Right lobe of liver (tissue), 6 donors: ENCODE measurements at regions not wholly inside any gene's neighbourhood (a gene's known extent, or its start where the extent isn't known, plus 50 kb on each side); places are given as distances from the start of the nearest gene placed in this dataset.

Experiments used
- ATAC-seq, 4 donors: fragments of 200-7000 bp; cut with Tn5 transposase; one replicate each; pipeline ENCODE4 v1.9.1; 2020; ENCODE audit warnings: mild to moderate bottlenecking in 4 of 4, moderate library complexity in 4 of 4
- DNase-seq, 3 donors: peaks; one replicate each; pipeline ENCODE4 v3.0.0-alpha.2; 2020
- H3K27ac ChIP-seq, 3 donors: fragments of 200-600 bp; one replicate each; pipeline ENCODE4 v1.8.0; 2022
- H3K27me3 ChIP-seq, 2 donors: fragments of 200-600 bp; one replicate each; pipeline ENCODE4 v1.8.0; 2022
- H3K36me3 ChIP-seq, 4 donors: fragments of 200-600 bp; sonication (generic) in 1 of 4; one replicate each; pipeline versions ENCODE4 v1.5.1 to v1.8.0; 2017 to 2022; ENCODE audit warnings: control low read depth in 1 of 4
- H3K4me1 ChIP-seq, 4 donors: fragments of 200-600 bp; sonication (generic) in 1 of 4; one replicate each; pipeline versions ENCODE4 v1.5.1 to v1.8.0; 2017 to 2022; ENCODE audit warnings: control low read depth in 1 of 4
- H3K4me3 ChIP-seq, 3 donors: fragments of 200-600 bp; one replicate each; pipeline ENCODE4 v1.8.0; 2022
- H3K9me3 ChIP-seq, 4 donors: fragments of 200-600 bp; sonication (generic) in 1 of 4; one replicate each; pipeline versions ENCODE4 v1.5.1 to v1.8.0; 2017 to 2022; ENCODE audit warnings: control low read depth in 1 of 4
- CTCF ChIP-seq, 4 donors: fragments of 200-600 bp in 3 of 4; fragments of 450-650 bp in 1 of 4; IDR thresholded peaks; one replicate each; pipeline versions ENCODE4 v1.5.1 to v1.8.0; 2016 to 2022; ENCODE audit warnings: antibody characterized with exemption in 4 of 4, mild to moderate bottlenecking in 2 of 4
- POLR2A ChIP-seq: fragments of 450-650 bp; IDR thresholded peaks from one replicate; pipeline ENCODE4 v1.6.1; 2017; ENCODE audit warnings: antibody characterized with exemption, mild to moderate bottlenecking
- WGBS: methylation state at CpG from one replicate; pipeline ENCODE4 v1.1.6; 2018; ENCODE audit warnings: low coverage, low lambda C conversion rate; ENCODE audit not compliant: insufficient coverage; ENCODE audit errors: missing lambda C conversion rate; 5-methylcytosine and 5-hydroxymethylcytosine counted together
- intact Hi-C, 2 donors: fragments of 100-400 bp; cut with DNase I; formaldehyde crosslinking; loops; one replicate each; pipeline versions ENCODE4 v1.11.2 to v1.14.1; 2022
- donor health status: DM: no; HTN: yes; CAD: no.
- donor health status: DM: no; HTN: no; CAD: no.
- donor health status: DM: no; HTN: no; CAD: no.
- donor health status: DM: no; HTN: yes; CAD: no.
- donor health status: DM: no; HTN: yes; CAD: no.

DNA sequence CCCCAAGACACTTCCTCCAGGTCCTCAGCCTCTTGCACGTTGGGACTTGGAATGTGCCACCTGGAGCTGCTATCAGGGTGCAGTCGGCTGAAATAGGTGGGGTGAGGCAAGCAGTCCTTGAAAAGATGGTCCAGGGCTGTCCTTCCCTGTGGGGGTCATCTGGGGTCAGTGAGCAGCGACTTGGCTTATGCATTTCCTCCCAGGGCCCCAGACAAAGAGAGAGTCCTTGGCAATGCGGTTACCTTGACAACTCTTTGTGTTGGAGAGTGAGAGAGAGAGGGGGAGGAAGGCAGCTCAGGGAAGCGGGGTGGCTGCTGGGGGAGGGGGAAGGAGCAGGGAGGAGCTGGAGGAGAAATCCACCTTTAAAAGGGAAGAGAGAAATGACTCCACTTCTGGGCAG lies 93.8 kb downstream of the MIAT start:
- WGBS: 40% methylated on average over 4 of the region's 5 CpGs
- no peak overlapping the region for H3K27ac ChIP-seq
- intact Hi-C loops: no loop called here
- H3K4me1 ChIP-seq: no peaks in the 10 kb centered on the region
- ATAC-seq (peak in 3 of 4 donors; percentile 30 to 54 (median 33)), DNase-seq (no peak)
- no peaks in the 10 kb centered on the region for H3K9me3 ChIP-seq
- H3K27me3 ChIP-seq: no peaks in the 10 kb centered on the region
- no peak overlapping the region for H3K4me3 ChIP-seq
- H3K36me3 ChIP-seq: no peaks in the 10 kb centered on the region
- TF ChIP-seq POLR2A (no peak), CTCF (IDR thresholded peaks at IDR 0.05) (no peak)

DNA sequence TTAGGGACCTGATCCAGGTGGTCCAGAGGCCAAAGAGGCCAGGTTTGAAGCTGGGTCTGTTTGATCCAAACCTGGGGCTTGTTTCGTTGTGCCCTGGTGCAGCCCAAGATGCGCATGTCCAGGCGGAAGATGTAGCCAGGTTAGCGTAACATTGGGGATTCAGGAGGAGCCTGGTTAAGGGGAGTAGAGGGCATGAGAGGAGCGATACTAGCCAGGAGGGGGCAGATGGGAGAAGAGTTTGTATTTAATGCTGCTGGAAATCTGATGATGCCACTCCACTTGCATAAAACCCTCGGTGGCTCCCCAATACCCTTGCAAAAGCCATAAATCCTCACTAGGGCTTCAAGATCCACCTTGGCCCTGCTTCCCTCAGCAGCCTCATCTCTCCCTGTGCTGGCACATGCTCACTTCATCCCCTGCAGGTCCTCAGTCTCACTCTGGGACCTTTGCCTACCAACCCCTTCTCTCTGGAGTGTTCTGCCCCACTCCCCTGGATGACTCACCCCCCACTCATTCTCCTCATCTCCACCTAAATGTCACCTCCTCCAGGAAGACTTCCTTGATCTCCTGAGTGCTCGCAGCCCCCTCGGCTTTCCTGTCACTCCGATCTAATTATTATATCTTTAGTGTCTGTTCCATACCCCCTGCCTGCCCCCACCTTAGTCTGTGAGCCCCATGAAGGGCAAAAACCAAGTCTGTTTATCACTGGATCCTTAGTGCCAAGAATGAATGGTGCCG lies 95.9 kb downstream of the MIAT start:
- Histone ChIP-seq H3K4me3 (no peak overlapping the region), H3K27me3 (no peaks in the 10 kb centered on the region), H3K27ac (no peak overlapping the region), H3K36me3 (no peaks in the 10 kb centered on the region), H3K9me3 (no peaks in the 10 kb centered on the region), H3K4me1 (no peaks in the 10 kb centered on the region)
- intact Hi-C loops: no loop called here
- no peak for DNase-seq
- WGBS: 80% methylated on average over 10 of the region's 10 CpGs
- TF ChIP-seq CTCF (IDR thresholded peaks at IDR 0.05): no peak
- TF ChIP-seq POLR2A: no peak
- no peak for ATAC-seq

- Histone ChIP-seq H3K4me1 (no peaks in the 10 kb centered on the region), H3K9me3 (no peaks in the 10 kb centered on the region), H3K27me3 (no peaks in the 10 kb centered on the region), H3K27ac (no peak overlapping the region), H3K36me3 (no peaks in the 10 kb centered on the region), H3K4me3 (no peak overlapping the region)
- DNase-seq (peak in 2 of 3 donors; percentile 51 to 54), ATAC-seq (peak; percentile 70 to 91 (median 84))
- TF ChIP-seq CTCF (IDR thresholded peaks at IDR 0.05) (peak; percentile 66 to 93 (median 82)), POLR2A (no peak)
- intact Hi-C loops: no loop called here
- 0% methylated on average over 5 of the region's 47 CpGs for WGBS
These were observed 99.4 kb downstream of the MIAT start for GRCh38 chr22:26756675-26757293.

DNA sequence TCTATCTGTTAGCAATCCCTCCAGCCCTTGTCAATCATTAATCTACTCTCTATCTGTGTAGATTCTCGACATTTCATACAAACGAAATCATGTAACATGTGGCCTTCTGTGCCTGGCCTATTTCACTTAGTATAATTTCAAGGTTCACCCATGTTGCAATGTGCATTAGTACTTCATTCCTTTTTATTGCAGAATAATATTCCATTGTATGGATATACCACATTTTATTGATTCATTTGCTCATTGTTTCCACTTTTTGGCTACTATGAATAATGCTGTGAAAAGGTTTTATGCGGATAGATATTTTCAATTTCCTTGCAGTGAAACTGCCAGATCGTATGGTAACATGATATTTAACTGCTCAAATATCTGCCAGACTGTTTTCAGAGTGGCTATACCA lies 100.1 kb downstream of the MIAT start:
- 81% methylated on average over 4 of the region's 4 CpGs for WGBS
- DNase-seq (no peak), ATAC-seq (no peak)
- Histone ChIP-seq H3K4me1 (no peaks in the 10 kb centered on the region), H3K36me3 (no peaks in the 10 kb centered on the region), H3K4me3 (no peak overlapping the region), H3K27ac (no peak overlapping the region), H3K27me3 (no peaks in the 10 kb centered on the region), H3K9me3 (no peaks in the 10 kb centered on the region)
- TF ChIP-seq POLR2A: no peak
- TF ChIP-seq CTCF (IDR thresholded peaks at IDR 0.05): no peak
- intact Hi-C loops: no loop called here
